ENCODE measurements at regions not wholly inside any gene's neighbourhood (a gene's known extent, or its start where the extent isn't known, plus 50 kb on each side); places are given as distances from the start of the nearest gene placed in this dataset.
"Not testable (repeated sequence)": the region's sequence is repeated elsewhere in the genome, so short reads cannot be mapped to it uniquely, and the experiment has no call there.

- DNase-seq (ENCODE audit: low spot score): no peak
Observed at GRCh38 chr3:106022913-106023312, 154.1 kb upstream of the CBLB start.

DNA sequence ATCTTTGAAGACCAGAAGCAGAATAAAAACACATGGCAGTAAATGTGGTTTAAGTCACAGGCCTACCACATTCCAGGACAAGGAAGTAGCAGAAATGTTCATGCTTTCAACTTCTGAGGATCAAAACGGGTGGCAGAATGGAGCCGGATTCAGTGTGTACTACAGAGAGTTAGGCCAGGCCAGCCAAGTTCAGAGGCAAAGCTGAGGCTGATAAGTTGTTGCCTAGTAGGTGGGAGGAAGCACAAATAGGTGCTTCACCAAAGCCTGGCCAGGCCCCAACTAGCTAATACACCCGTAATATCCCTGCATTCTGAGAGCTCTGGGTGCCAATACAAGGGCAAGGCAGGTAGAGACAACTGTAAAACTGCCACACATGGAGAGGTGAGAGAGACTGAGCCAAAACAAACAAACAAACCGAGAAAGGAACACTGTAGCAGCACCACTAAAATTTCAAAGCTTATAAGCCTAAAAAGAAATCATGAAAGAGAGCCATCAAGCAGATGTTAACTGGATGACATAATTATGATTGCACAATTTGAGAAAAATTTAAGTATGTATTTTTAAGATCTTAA, 156.4 kb upstream of the CBLB start:
- no peak for DNase-seq (ENCODE audit: low spot score)

- DNase-seq (ENCODE audit: low spot score): no peak
Observed at GRCh38 chr3:106029954-106030626, 161.3 kb upstream of the CBLB start.

- DNase-seq (ENCODE audit: low spot score): no peak
Observed at GRCh38 chr3:106030627-106030963, 161.8 kb upstream of the CBLB start.

DNA sequence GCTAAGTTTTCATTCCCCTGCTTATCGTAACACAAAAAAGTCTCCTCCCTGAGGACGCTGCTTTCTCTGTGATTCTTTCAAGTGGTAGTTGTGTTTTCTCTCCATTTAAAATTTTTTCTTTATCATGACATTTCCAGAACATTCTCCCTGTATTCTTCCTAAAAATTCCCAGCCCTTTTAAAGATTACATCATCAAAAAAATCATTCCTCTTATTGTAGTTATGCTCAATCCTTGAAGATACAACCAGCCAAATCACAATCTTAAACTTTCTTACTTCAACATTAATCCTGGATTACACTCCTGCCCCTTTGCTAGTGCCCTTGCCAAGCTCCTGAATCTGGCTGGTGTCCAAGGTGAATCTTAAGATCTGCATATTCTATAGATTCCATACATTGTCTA, 163.7 kb upstream of the CBLB start:
- no peak for DNase-seq (ENCODE audit: low spot score)

DNA sequence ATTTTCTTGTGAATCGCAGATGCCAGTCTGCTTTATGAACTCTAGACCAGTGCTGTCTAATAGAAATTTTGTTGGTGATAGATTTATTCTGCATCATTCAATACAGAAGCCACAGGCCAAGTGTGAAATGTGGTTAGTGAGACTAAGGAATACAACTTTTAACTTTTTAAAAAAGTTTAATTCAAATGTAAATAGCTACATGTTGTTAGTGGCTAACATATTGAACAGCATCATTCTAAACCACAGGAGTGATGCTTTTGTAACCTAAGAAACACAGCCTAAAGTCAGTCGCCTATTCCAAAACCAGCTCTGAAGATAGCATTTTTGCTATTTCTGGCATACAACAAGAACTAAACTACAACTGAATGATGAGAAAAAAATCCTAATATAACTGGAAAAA, 164.8 kb upstream of the CBLB start:
- no peak for DNase-seq (ENCODE audit: low spot score)

DNA sequence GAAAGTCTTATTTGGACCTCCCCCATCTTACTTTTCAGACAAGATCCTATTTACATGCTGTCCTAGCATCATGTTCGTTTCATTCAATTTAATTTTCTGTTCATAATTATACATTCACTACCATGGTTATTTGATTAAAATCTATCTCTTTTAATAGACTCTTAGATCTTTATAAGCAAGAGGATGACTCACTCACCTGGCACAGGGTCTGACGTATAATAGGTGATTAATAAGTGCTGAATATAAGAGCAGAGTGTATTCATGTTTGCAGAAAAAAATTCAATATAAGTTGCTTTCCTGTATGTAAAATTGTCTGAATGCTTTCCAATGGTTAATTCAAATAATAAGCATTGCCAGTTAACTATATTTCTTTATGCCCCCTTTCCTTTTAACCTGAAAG, 165.5 kb upstream of the CBLB start:
- no peak for DNase-seq (ENCODE audit: low spot score)

GRCh38 chr3:106035619-106036018, 166.8 kb upstream of the CBLB start:
- DNase-seq (ENCODE audit: low spot score): no peak

DNA sequence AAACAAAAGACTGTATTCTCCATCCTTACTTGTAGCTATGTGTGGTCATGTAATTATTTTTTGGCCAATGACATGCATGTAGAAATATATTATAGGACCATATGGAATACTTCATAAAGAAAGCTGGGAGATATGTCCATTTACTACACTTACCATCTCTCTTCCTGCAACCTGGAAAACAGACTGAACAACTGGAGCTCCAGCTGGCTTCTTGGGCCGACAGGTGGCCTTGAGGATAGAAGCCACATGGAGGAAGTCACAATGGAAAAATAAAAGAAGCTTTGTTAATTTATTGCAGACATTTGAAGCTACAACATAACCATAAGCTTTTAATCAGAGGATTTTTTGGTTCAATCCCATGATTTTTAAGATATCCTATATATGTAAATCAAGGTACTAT, 167.9 kb upstream of the CBLB start:
- DNase-seq (ENCODE audit: low spot score): no peak

DNA sequence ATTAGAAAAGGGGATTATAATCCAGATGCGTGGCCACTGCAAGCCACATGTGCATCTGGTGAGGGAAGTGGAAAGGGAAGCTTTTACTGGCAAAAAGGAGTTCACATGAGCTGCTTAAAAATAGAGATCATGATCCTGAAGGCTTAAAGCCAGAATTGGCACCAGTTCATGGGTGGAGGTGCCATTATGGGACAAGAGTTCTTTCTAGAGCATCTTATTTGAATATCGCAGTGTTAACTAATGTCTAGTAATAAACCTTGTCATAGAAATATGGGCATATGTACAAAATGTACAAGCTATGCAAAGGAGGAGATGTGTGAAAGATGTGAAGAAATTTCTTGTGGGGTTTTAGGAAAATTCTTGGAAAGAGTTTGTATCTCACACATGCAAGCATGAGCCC, 178.4 kb upstream of the CBLB start:
- DNase-seq (ENCODE audit: low spot score): no peak

GRCh38 chr3:106048946-106049481, 180.2 kb upstream of the CBLB start:
- DNase-seq (ENCODE audit: low spot score): no peak

- DNase-seq (ENCODE audit: low spot score): no peak
Observed at GRCh38 chr3:106049821-106050220, 181.0 kb upstream of the CBLB start.

GRCh38 chr3:106056931-106057330, 188.1 kb upstream of the CBLB start:
- DNase-seq (ENCODE audit: low spot score): no peak

DNA sequence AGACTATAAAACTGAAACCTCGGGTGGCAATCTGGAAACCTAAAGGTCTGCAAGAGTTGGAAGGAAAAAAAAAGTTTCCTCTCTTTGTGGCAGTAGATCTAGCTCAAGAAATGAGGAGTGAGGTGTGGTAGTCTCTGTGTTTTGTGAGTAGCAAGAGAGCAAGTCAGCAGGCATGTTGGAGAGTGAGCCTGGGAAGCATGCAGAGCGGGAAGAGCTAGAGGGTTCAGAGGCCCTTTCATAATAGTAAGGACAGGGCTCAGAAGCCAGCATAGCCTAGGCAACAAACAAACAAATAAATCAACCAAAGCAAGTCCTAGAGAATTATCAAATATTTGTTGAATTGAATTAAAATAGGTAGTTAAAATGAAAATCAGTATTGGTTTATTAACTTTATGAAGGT, 189.7 kb upstream of the CBLB start:
- DNase-seq (ENCODE audit: low spot score): no peak

DNA sequence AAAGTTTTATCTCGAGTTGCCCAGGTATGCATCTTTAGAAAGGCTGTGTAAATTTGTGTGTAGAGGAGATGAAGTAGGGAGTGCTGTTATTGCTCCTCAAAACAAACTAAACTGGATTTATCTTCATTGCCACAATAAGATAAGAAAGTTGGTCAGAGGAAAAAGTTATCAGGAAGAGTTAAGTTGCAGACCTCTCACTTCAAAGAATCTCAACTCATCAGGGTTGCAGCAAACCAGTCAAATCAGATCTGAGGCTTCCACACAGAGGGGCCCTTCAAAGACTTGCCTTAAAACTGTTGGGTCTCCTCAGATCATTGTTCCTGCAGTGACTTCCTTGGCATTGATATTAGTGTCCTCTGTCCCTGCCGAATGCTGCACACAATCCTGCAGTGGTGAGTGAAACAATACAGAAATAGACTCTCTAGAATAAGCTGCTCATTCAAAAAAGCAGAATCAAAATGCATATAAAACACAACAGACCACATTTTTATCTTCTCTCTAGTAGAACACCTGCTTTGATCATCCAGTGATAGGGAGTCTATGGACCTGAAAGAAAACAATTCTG, 191.2 kb upstream of the CBLB start:
- no peak for DNase-seq (ENCODE audit: low spot score)

- DNase-seq (ENCODE audit: low spot score): no peak
Observed at GRCh38 chr3:106063909-106064308, 195.1 kb upstream of the CBLB start.

DNA sequence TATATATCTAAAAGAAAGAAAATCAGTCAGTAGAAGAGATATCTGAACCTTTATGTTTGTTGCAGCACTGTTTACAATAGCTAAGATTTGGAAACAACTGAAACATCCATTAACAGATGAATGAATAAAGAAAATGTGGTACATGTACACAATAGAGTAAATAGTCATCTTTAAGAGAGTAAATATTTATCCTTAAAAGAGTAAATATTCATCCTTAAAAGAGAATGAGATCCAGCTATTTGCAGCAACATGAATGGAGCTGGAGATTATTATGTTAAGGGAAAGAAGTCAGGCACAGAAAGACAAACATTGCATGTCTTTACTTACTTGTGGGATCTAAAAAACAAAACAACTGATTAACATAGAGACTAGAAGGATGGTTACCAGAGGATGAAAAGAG, 197.0 kb upstream of the CBLB start:
- DNase-seq (ENCODE audit: low spot score): no peak

DNA sequence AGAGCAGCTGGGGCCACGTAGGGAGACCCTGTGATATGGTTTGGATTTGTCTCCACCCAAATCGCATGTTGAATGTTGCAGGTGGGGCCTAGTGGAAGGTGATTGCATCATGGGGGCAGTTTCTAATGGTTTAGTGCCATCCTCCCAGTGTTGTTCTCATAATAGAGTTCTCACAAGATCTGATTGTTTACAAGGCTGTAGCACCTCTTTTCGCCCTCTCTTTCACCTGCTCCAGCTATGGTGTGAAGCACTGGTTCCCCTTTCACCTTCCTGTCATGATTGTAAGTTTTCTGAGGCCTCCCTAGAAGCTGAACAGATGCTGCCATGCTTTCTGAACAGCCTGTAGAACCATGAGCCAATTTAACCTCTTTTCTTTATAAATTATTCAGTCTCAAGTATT, 198.9 kb upstream of the CBLB start:
- DNase-seq (ENCODE audit: low spot score): no peak

GRCh38 chr3:106068381-106068780, 199.6 kb upstream of the CBLB start:
- no peak for DNase-seq (ENCODE audit: low spot score)

- DNase-seq (ENCODE audit: low spot score): no peak
Observed at GRCh38 chr3:106068795-106069194, 200.0 kb upstream of the CBLB start.

DNA sequence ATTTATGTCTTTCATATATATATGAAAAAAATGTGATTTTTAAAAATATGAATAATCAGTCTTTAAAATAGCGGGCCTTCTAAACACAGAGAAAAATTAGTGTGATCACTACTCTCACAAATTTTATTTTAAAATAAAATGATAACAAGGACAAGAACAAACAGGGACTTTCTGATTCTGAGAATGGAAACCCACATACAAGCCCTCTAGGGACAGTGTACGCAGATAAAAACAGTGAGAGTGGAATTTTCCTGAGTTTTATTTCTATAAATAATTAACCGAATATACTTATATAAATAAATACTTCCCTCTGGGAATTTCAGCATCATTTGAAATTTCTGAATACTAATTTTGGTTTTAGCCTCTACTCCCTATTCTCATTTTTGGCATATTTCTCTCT, 201.4 kb upstream of the CBLB start:
- DNase-seq (ENCODE audit: low spot score): no peak

- DNase-seq (ENCODE audit: low spot score): no peak
Observed at GRCh38 chr3:106071306-106071705, 202.5 kb upstream of the CBLB start.

DNA sequence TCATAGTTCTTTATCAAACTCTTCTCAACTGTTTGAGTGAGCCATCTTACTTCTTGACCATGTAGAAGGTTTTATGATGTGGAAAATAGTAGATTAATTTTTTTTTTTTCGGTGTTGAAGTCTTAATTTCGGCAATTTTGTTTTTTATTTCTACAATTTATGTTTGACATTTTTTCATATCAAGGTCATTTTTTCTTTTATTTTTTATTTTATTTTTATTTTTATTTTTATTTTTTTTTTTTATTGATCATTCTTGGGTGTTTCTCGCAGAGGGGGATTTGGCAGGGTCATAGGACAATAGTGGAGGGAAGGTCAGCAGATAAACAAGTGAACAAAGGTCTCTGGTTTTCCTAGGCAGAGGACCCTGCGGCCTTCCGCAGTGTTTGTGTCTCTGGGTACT, 203.8 kb upstream of the CBLB start:
- DNase-seq (ENCODE audit: low spot score): not testable (repeated sequence)

- not testable (repeated sequence) for DNase-seq (ENCODE audit: low spot score)
Observed at GRCh38 chr3:106073806-106074205, 205.0 kb upstream of the CBLB start.
